ENCODE measurements at regions not wholly inside any gene's neighbourhood (a gene's known extent, or its start where the extent isn't known, plus 50 kb on each side); places are given as distances from the start of the nearest gene placed in this dataset.

DNA sequence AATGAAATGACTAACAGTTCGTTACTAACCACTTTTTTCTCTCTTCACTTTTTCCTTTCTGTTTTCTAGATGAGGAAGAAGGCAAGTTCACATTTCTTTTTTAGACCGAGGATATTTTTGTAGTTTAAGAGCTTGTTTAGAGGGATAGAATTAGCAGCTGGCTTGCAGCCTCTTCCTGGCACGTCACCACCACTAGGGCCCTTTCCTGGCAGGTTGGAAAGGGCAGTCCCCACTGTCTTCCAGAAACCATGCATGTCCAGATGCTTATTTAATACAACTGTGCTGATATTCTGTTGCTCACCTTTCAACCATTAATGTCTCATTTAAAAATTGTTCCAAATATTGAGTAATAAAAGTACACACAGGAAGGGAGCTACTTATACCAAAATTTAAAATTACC is 209.5 kb upstream of the PACRGL start:
- no peak overlapping the region for H3K4me3 ChIP-seq (ENCODE audit: low read length)
- H3K4me1 ChIP-seq (ENCODE audit: insufficient read depth, low read length), result peaks cover 20% of the 10 kb centered on the region
- no peak overlapping the region for H3K4me2 ChIP-seq (ENCODE audit: low read length)
- no peaks in the 10 kb centered on the region for H3K27me3 ChIP-seq (ENCODE audit: low read length)
- ATAC-seq (no peak), DNase-seq (no peak)
- CTCF ChIA-PET, result no interaction called here
- H3K9ac ChIP-seq (ENCODE audit: low read length), result no peak overlapping the region
- no peaks in the 10 kb centered on the region for H3F3A ChIP-seq (ENCODE audit: low read length, unreplicated experiment)
- no peaks in the 10 kb centered on the region for H3K9me3 ChIP-seq (ENCODE audit: low read length)
- no peaks in the 10 kb centered on the region for H3K79me2 ChIP-seq (ENCODE audit: low read length)
- no TSS peak for BruUV-seq (replicated peaks)
- intact Hi-C loops (cut with micrococcal nuclease), result no loop called here
- TF ChIP-seq EZH2phosphoT487 (IDR thresholded peaks at IDR 0.05; ENCODE audit: borderline replicate concordance, low read length), result no peak
- TF ChIP-seq, protein P1, sequence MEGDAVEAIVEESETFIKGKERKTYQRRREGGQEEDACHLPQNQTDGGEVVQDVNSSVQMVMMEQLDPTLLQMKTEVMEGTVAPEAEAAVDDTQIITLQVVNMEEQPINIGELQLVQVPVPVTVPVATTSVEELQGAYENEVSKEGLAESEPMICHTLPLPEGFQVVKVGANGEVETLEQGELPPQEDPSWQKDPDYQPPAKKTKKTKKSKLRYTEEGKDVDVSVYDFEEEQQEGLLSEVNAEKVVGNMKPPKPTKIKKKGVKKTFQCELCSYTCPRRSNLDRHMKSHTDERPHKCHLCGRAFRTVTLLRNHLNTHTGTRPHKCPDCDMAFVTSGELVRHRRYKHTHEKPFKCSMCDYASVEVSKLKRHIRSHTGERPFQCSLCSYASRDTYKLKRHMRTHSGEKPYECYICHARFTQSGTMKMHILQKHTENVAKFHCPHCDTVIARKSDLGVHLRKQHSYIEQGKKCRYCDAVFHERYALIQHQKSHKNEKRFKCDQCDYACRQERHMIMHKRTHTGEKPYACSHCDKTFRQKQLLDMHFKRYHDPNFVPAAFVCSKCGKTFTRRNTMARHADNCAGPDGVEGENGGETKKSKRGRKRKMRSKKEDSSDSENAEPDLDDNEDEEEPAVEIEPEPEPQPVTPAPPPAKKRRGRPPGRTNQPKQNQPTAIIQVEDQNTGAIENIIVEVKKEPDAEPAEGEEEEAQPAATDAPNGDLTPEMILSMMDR (conservative IDR thresholded peaks at IDR 0.05; ENCODE audit: low read depth, low read length), result no peak
- TF ChIP-seq EZH2 (IDR thresholded peaks at IDR 0.05; ENCODE audit: low read length, unreplicated experiment), result no peak
- no peaks in the 10 kb centered on the region for H3K9me2 ChIP-seq (replicated peaks; ENCODE audit: low read length)
- peaks cover 10% of the 10 kb centered on the region; the same call in 1 of the 2 replicates for H3K36me3 ChIP-seq (ENCODE audit: low read depth, low read length)
- H3K27ac ChIP-seq (ENCODE audit: low read length), result no peak overlapping the region
- no peak overlapping the region for H2AFZ ChIP-seq (ENCODE audit: low read length)
- POLR2A ChIA-PET (ENCODE audit: unreplicated experiment), result interaction anchor here (0.7 kb wide), 1 partner anchor 11 kb away, joined by 3 read pairs; no protein-coding TSS in a partner anchor
- no peaks in the 10 kb centered on the region for H4K20me1 ChIP-seq (ENCODE audit: low read length)

DNA sequence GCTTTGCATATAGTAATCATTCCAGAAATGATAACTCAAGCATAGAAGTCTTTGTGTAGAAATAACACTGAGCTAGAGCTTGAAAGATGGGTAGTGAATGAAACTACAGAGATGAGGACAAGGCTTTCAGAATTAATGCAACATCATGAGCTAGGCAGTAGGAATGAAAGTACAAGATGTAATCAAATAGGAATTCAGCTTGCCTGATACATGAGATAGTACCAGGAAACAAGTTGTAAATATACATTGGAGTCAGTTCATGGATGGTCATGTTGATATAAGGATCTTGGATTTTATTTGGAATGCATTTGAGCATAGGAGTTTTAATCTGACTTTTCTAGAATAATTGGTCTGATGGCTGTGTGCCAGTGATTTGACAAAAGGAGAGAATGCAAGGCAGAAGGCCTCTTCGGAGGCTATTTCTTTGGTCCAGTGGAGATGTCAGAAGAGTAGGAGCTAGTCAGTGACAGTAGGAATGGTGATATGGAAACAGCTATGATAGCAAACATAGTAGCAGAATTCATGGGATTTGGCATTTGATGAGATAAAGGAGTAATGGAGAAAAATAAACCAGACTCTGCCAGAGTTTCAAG is 206.4 kb upstream of the PACRGL start:
- H3K79me2 ChIP-seq (ENCODE audit: low read length), result no peaks in the 10 kb centered on the region
- intact Hi-C loops (cut with micrococcal nuclease), result no loop called here
- no peak for TF ChIP-seq EZH2 (IDR thresholded peaks at IDR 0.05; ENCODE audit: low read length, unreplicated experiment)
- TF ChIP-seq EZH2phosphoT487 (IDR thresholded peaks at IDR 0.05; ENCODE audit: borderline replicate concordance, low read length), result no peak
- TF ChIP-seq, protein P1 (conservative IDR thresholded peaks at IDR 0.05; ENCODE audit: low read depth, low read length), result no peak
- H3K27me3 ChIP-seq (ENCODE audit: low read length), result no peaks in the 10 kb centered on the region
- no peaks in the 10 kb centered on the region for H3F3A ChIP-seq (ENCODE audit: low read length, unreplicated experiment)
- no TSS peak for BruUV-seq (replicated peaks)
- no peaks in the 10 kb centered on the region for H3K4me1 ChIP-seq (ENCODE audit: insufficient read depth, low read length)
- peaks cover 10% of the 10 kb centered on the region; the same call in 1 of the 2 replicates for H3K36me3 ChIP-seq (ENCODE audit: low read depth, low read length)
- DNase-seq (no peak), ATAC-seq (no peak)
- no peaks in the 10 kb centered on the region for H4K20me1 ChIP-seq (ENCODE audit: low read length)
- H3K4me3 ChIP-seq (ENCODE audit: low read length), result no peak overlapping the region
- no peak overlapping the region for H2AFZ ChIP-seq (ENCODE audit: low read length)
- no peaks in the 10 kb centered on the region for H3K9me2 ChIP-seq (replicated peaks; ENCODE audit: low read length)
- ChIA-PET CTCF (no interaction called here), POLR2A (ENCODE audit: unreplicated experiment) (no interaction called here)
- no peaks in the 10 kb centered on the region for H3K9me3 ChIP-seq (ENCODE audit: low read length)
- no peak overlapping the region for H3K9ac ChIP-seq (ENCODE audit: low read length)
- no peak overlapping the region for H3K4me2 ChIP-seq (ENCODE audit: low read length)
- no peak overlapping the region for H3K27ac ChIP-seq (ENCODE audit: low read length)

DNA sequence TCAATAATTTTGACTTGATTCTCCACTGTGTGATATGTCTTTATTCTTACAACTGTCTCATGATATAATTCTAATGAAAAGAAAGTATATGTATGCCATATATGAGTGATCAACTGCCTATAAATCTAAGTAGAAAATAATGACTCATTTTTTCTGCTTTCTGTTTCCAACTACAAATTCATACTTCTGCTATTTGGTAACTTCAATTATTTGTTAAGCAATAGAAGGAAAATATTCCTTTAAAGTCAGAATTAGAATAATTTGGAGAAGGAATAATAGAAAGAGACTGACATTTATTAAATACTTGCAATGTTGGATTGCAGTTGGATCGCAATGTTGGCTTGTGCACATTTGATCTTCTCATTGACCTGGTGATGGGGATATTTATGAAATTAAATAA is 204.2 kb upstream of the PACRGL start:
- Histone ChIP-seq H3K4me3 (ENCODE audit: low read length) (no peak overlapping the region), H3K9me3 (ENCODE audit: low read length) (no peaks in the 10 kb centered on the region), H3K36me3 (ENCODE audit: low read depth, low read length) (peaks cover 5% of the 10 kb centered on the region; the same call in 1 of the 2 replicates), H4K20me1 (ENCODE audit: low read length) (no peaks in the 10 kb centered on the region), H3K4me2 (ENCODE audit: low read length) (no peak overlapping the region), H3K27me3 (ENCODE audit: low read length) (no peaks in the 10 kb centered on the region), H3K9me2 (replicated peaks; ENCODE audit: low read length) (no peaks in the 10 kb centered on the region), H3K27ac (ENCODE audit: low read length) (no peak overlapping the region), H3K4me1 (ENCODE audit: insufficient read depth, low read length) (no peaks in the 10 kb centered on the region), H2AFZ (ENCODE audit: low read length) (no peak overlapping the region), H3F3A (ENCODE audit: low read length, unreplicated experiment) (no peaks in the 10 kb centered on the region), H3K9ac (ENCODE audit: low read length) (no peak overlapping the region), H3K79me2 (ENCODE audit: low read length) (no peaks in the 10 kb centered on the region)
- TF ChIP-seq EZH2phosphoT487 (IDR thresholded peaks at IDR 0.05; ENCODE audit: borderline replicate concordance, low read length), result no peak
- TF ChIP-seq, protein P1 (conservative IDR thresholded peaks at IDR 0.05; ENCODE audit: low read depth, low read length), result no peak
- TF ChIP-seq EZH2 (IDR thresholded peaks at IDR 0.05; ENCODE audit: low read length, unreplicated experiment), result no peak
- DNase-seq, result no peak
- ATAC-seq, result no peak
- ChIA-PET POLR2A (ENCODE audit: unreplicated experiment) (no interaction called here), CTCF (no interaction called here)
- BruUV-seq (replicated peaks), result no TSS peak
- intact Hi-C loops (cut with micrococcal nuclease), result no loop called here
